Skeletal muscle satellite cell (primary cell): ENCODE measurements at regions not wholly inside any gene's neighbourhood (a gene's known extent, or its start where the extent isn't known, plus 50 kb on each side); places are given as distances from the start of the nearest gene placed in this dataset.

Experiments
- H3K27me3 ChIP-seq: 2 replicates; pipeline ENCODE4 v1.7.0; 2013; ENCODE audit warnings: low read length; ENCODE audit not compliant: control insufficient read depth, insufficient read depth
- H3K36me3 ChIP-seq: 2 replicates; pipeline ENCODE4 v1.7.0; 2013; ENCODE audit warnings: mild to moderate bottlenecking, control low read depth, low read length; ENCODE audit not compliant: insufficient read depth
- H3K4me1 ChIP-seq: 2 replicates; pipeline ENCODE4 v1.7.0; 2013; ENCODE audit warnings: low read length; ENCODE audit not compliant: control insufficient read depth, insufficient read depth
- H3K4me2 ChIP-seq: 2 replicates; pipeline ENCODE4 v1.7.0; 2013; ENCODE audit warnings: mild to moderate bottlenecking, low read length
- H3K4me3 ChIP-seq: 2 replicates; pipeline ENCODE4 v1.7.0; 2013; ENCODE audit warnings: low read length
- H3K9ac ChIP-seq: 2 replicates; pipeline ENCODE4 v1.7.0; 2013; ENCODE audit warnings: mild to moderate bottlenecking, low read depth, low read length, moderate library complexity
- H3K9me3 ChIP-seq: replicated peaks from 2 replicates; pipeline ENCODE4 v1.7.0; 2013; ENCODE audit warnings: mild to moderate bottlenecking, control low read depth, low read length

DNA sequence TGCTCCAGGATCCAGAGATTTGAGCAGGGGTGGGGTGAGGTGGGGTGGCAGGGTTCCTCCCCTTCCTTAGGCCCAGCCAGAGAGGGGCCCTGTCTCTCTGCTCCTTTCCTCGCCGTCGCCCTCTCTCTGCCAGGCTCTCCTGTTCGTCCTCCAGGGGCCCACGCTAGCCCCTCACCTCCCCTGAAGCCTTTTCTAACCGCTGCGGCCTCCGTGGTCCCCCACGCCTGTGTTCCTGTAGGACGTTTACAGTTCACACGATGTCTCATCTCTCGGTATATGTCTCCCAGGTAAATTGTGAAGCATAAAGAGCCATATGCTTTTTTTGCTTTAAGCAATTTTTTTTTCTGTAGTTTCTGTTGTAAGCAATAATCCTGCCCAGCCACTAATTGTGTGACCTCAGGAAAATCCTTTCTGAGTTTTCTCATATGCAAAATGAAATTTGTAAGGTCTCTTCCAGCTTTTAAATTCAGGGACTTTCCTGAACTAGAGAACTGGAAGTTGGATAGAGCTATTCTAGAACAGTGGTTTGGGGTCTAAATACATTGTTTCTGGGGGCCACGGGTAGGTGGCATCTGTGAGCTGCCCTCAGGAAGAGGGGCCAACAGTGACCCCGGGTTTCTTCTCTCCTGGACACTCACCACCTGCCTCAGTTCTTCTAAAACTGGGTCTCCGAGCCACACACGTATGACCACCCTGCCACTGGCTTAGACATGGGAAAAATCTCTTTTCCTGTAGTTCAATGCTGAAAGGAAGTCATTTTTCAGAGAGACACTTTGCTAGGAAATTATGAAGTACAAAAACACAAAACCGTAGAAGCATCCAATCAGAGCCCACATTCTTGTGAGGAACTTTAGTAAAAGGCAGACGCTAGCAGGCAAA, 50.2 kb upstream of the ZNF366 start:
- H3K27me3 ChIP-seq, result no peaks in the 10 kb centered on the region
- H3K9ac ChIP-seq, result peak overlapping the region; percentile 83
- peak overlapping the region; percentile 62 for H3K4me3 ChIP-seq
- H3K9me3 ChIP-seq, result no peaks in the 10 kb centered on the region
- peaks cover 49% of the 10 kb centered on the region for H3K4me1 ChIP-seq
- peak overlapping the region; percentile 85 for H3K4me2 ChIP-seq
- H3K36me3 ChIP-seq, result no peaks in the 10 kb centered on the region
